ENCODE measurements at regions not wholly inside any gene's neighbourhood (a gene's known extent, or its start where the extent isn't known, plus 50 kb on each side); places are given as distances from the start of the nearest gene placed in this dataset.

DNA sequence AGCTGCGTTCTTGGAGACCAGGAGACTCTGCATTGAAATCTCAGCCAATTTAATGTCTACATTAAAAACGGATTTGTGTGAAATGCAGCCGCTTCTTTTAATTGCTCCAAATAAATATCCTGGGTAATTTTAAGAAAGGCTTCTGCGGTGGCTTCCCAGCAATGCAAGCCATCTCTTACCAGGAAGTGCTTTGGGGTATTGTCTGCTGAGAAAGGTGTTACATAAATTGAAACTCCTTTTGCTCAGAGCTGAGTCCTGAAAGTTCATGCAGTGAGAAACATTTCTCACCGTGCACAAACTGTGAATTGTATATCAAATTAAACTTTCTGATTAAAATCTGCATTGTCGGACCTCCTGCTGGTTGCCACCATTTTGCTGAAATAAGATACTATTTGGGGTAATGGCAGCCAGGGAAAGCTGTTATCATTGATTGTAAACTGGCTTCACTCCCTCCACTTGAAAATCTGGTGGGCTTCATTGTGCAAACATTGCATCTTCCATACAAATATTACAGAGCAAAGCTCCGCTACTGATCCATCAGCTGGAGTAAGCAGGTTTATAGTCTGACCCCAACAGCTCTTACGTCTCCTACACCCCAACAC is 59.5 kb downstream of the ZIC5 start:
- Histone ChIP-seq H3K9me3 (no peaks in the 10 kb centered on the region), H3K4me1 (no peaks in the 10 kb centered on the region), H3K36me3 (replicated peaks) (no peaks in the 10 kb centered on the region), H3K27me3 (ENCODE audit: low read depth) (peaks cover 48% of the 10 kb centered on the region), H3K4me3 (no peak overlapping the region)
- in situ Hi-C loops (cut with MboI; ENCODE audit: low sequenced_read_pairs): loop anchor here (10.0 kb wide), 1 partner anchor 323 kb away; no protein-coding TSS in a partner anchor
- DNase-seq (ENCODE audit: low spot score in 2 of 2): no peak

DNA sequence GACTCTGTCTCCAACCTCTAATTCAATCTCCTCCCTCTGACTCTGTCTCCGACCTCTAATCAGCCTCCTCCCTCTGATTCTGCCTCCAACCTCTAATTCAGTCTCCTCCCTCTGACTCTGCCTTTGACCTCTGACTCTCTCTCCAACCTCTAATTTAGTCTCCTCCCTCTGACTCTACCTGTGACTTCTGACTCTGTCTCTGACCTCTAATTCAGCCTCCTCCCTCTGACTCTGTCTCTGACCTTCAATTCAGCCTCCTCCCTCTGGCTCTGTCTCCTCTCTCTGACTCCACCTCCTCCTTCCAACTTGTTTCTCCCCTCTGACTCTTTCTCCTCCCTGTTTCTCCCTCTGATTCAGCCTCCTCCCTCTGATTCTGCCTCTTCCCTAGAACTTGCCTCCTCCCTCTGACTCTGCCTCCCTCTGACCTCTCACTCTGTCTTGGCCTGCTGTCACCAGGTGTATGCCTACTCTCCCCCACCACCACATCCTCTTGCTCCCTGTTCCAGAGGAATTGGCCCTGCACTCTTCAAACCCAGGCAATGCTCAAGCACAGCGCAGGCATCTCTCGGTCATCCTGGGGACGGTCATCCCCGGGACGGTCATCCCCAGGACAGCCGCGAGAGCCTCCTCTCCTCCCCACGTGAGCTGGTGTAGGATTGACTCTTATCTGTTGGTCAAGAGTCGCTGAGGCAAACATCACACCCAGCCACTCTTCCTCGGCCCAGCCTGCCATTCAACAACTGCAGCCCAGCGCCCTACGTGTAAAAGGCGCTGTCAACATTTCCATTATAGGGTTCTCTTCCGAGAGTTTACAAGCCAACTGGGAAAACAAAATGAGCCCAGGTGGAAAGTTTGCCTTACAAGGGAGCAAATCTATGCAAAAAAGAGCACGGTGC is 60.2 kb downstream of the ZIC5 start:
- DNase-seq (ENCODE audit: low spot score in 2 of 2): no peak
- H3K4me1 ChIP-seq: no peaks in the 10 kb centered on the region
- in situ Hi-C loops (cut with MboI; ENCODE audit: low sequenced_read_pairs): loop anchor here (10.0 kb wide), 1 partner anchor 323 kb away; no protein-coding TSS in a partner anchor

GRCh38 chr13:99909836-99910619 is 61.5 kb downstream of the ZIC5 start:
- peaks cover 42% of the 10 kb centered on the region for H3K27me3 ChIP-seq (ENCODE audit: low read depth)
- no peaks in the 10 kb centered on the region for H3K9me3 ChIP-seq
- in situ Hi-C loops (cut with MboI; ENCODE audit: low sequenced_read_pairs): loop anchor here (10.0 kb wide), 2 partner anchors 325 to 605 kb away; no protein-coding TSS in a partner anchor
- no peak for DNase-seq (ENCODE audit: low spot score in 2 of 2)
- no peak overlapping the region for H3K4me3 ChIP-seq
- H3K4me1 ChIP-seq: no peaks in the 10 kb centered on the region
- no peaks in the 10 kb centered on the region for H3K36me3 ChIP-seq (replicated peaks)

More for the DNA sequence above, 60.2 kb downstream of the ZIC5 start:
- no peaks in the 10 kb centered on the region for H3K36me3 ChIP-seq (replicated peaks)
- H3K27me3 ChIP-seq (ENCODE audit: low read depth): peaks cover 46% of the 10 kb centered on the region
- no peaks in the 10 kb centered on the region for H3K9me3 ChIP-seq
- no peak overlapping the region for H3K4me3 ChIP-seq

GRCh38 chr13:99909097-99909835 is 62.3 kb downstream of the ZIC5 start:
- Histone ChIP-seq H3K9me3 (no peaks in the 10 kb centered on the region), H3K4me1 (no peaks in the 10 kb centered on the region), H3K4me3 (no peak overlapping the region), H3K27me3 (ENCODE audit: low read depth) (peaks cover 39% of the 10 kb centered on the region), H3K36me3 (replicated peaks) (no peaks in the 10 kb centered on the region)
- in situ Hi-C loops (cut with MboI; ENCODE audit: low sequenced_read_pairs): loop anchor here (10.0 kb wide), 1 partner anchor 606 kb away; no protein-coding TSS in a partner anchor
- DNase-seq (ENCODE audit: low spot score in 2 of 2): no peak

GRCh38 chr13:99908140-99908803 is 63.3 kb downstream of the ZIC5 start:
- no peak for DNase-seq (ENCODE audit: low spot score in 2 of 2)
- peaks cover 32% of the 10 kb centered on the region for H3K27me3 ChIP-seq (ENCODE audit: low read depth)
- H3K36me3 ChIP-seq (replicated peaks): no peaks in the 10 kb centered on the region
- H3K9me3 ChIP-seq: no peaks in the 10 kb centered on the region
- in situ Hi-C loops (cut with MboI; ENCODE audit: low sequenced_read_pairs): loop anchor here (10.0 kb wide), 1 partner anchor 607 kb away; no protein-coding TSS in a partner anchor
- H3K4me1 ChIP-seq: no peaks in the 10 kb centered on the region
- H3K4me3 ChIP-seq: no peak overlapping the region

GRCh38 chr13:99907627-99908026 is 63.9 kb downstream of the ZIC5 start:
- in situ Hi-C loops (cut with MboI; ENCODE audit: low sequenced_read_pairs): loop anchor here (10.0 kb wide), 1 partner anchor 607 kb away; no protein-coding TSS in a partner anchor
- H3K9me3 ChIP-seq: no peaks in the 10 kb centered on the region
- no peak for DNase-seq (ENCODE audit: low spot score in 2 of 2)
- H3K36me3 ChIP-seq (replicated peaks): no peaks in the 10 kb centered on the region
- H3K27me3 ChIP-seq (ENCODE audit: low read depth): peaks cover 27% of the 10 kb centered on the region
- H3K4me1 ChIP-seq: peaks cover 2% of the 10 kb centered on the region; the same call in 1 of the 2 replicates
- H3K4me3 ChIP-seq: no peak overlapping the region

- Histone ChIP-seq H3K4me1 (peaks cover 3% of the 10 kb centered on the region; the same call in 1 of the 2 replicates), H3K9me3 (no peaks in the 10 kb centered on the region), H3K4me3 (no peak overlapping the region), H3K27me3 (ENCODE audit: low read depth) (peaks cover 21% of the 10 kb centered on the region), H3K36me3 (replicated peaks) (no peaks in the 10 kb centered on the region)
- DNase-seq (ENCODE audit: low spot score in 2 of 2): no peak
- in situ Hi-C loops (cut with MboI; ENCODE audit: low sequenced_read_pairs): loop anchor here (10.0 kb wide), 1 partner anchor 608 kb away; no protein-coding TSS in a partner anchor
Observed at GRCh38 chr13:99907038-99907437, 64.5 kb downstream of the ZIC5 start.

- H3K27me3 ChIP-seq (ENCODE audit: low read depth): peaks cover 12% of the 10 kb centered on the region
- no peak overlapping the region for H3K4me3 ChIP-seq
- no peaks in the 10 kb centered on the region for H3K36me3 ChIP-seq (replicated peaks)
- in situ Hi-C loops (cut with MboI; ENCODE audit: low sequenced_read_pairs): loop anchor here (10.0 kb wide), 1 partner anchor 609 kb away; no protein-coding TSS in a partner anchor
- H3K4me1 ChIP-seq: peaks cover 3% of the 10 kb centered on the region; the same call in 1 of the 2 replicates
- no peak for DNase-seq (ENCODE audit: low spot score in 2 of 2)
- H3K9me3 ChIP-seq: no peaks in the 10 kb centered on the region
Observed at GRCh38 chr13:99905814-99906213, 65.8 kb downstream of the ZIC5 start.

GRCh38 chr13:99905224-99905623 is 66.3 kb downstream of the ZIC5 start:
- DNase-seq (ENCODE audit: low spot score in 2 of 2): no peak
- peaks cover 3% of the 10 kb centered on the region; the same call in 1 of the 2 replicates for H3K4me1 ChIP-seq
- in situ Hi-C loops (cut with MboI; ENCODE audit: low sequenced_read_pairs): loop anchor here (10.0 kb wide), 1 partner anchor 610 kb away; no protein-coding TSS in a partner anchor

DNA sequence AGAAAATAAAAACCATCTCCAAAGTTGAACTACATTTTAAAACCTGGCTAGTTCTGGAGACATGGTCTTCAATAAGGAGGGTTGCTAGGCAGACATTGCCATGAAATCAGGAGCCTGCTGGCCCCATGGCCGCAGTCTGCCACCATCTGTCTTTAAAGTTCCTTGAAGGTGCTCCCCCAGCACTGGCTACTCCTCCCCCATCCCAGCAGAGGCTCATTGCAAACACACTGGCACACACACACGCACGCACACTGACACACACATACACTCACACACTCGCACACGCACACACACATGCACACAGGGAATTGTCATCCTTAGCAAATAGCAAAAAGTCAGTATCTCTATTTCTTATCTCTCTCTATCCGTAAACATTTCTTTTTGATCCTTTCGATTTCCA is 68.4 kb downstream of the ZIC5 start:
- no peak for DNase-seq (ENCODE audit: low spot score in 2 of 2)
- Histone ChIP-seq H3K9me3 (no peaks in the 10 kb centered on the region), H3K27me3 (ENCODE audit: low read depth) (no peaks in the 10 kb centered on the region; the same call in 1 of the 2 replicates), H3K4me1 (peaks cover 3% of the 10 kb centered on the region; the same call in 1 of the 2 replicates), H3K4me3 (no peak overlapping the region), H3K36me3 (replicated peaks) (no peaks in the 10 kb centered on the region)
- in situ Hi-C loops (cut with MboI; ENCODE audit: low sequenced_read_pairs): loop anchor here (10.0 kb wide), 1 partner anchor 612 kb away; no protein-coding TSS in a partner anchor

More at GRCh38 chr13:99905224-99905623, 66.3 kb downstream of the ZIC5 start:
- peaks cover 10% of the 10 kb centered on the region for H3K27me3 ChIP-seq (ENCODE audit: low read depth)
- H3K9me3 ChIP-seq: no peaks in the 10 kb centered on the region
- no peaks in the 10 kb centered on the region for H3K36me3 ChIP-seq (replicated peaks)
- no peak overlapping the region for H3K4me3 ChIP-seq

DNA sequence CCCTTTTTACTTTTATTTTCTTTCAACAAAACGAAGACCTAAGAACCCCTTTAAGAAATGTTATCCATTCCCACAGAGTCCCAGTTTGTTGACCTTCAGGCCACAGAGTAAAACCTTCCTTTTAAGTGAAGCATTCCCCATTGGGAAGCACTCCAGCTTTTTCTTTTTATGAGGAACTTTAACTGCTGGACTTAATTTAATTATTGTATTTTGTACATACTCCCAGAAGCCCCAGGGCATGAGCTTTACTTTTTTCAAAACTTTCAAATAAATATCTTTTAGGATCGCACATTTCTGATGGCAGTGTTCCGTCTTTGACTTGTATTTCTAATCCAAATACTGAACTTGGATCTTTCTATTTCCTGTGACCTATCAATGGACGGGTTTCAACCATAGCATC is 68.9 kb downstream of the ZIC5 start:
- no peaks in the 10 kb centered on the region; the same call in 1 of the 2 replicates for H3K27me3 ChIP-seq (ENCODE audit: low read depth)
- no peaks in the 10 kb centered on the region for H3K36me3 ChIP-seq (replicated peaks)
- no peak for DNase-seq (ENCODE audit: low spot score in 2 of 2)
- no peaks in the 10 kb centered on the region for H3K9me3 ChIP-seq
- in situ Hi-C loops (cut with MboI; ENCODE audit: low sequenced_read_pairs): loop anchor here (10.0 kb wide), 1 partner anchor 612 kb away; no protein-coding TSS in a partner anchor
- no peak overlapping the region for H3K4me3 ChIP-seq
- H3K4me1 ChIP-seq: peaks cover 3% of the 10 kb centered on the region; the same call in 1 of the 2 replicates

DNA sequence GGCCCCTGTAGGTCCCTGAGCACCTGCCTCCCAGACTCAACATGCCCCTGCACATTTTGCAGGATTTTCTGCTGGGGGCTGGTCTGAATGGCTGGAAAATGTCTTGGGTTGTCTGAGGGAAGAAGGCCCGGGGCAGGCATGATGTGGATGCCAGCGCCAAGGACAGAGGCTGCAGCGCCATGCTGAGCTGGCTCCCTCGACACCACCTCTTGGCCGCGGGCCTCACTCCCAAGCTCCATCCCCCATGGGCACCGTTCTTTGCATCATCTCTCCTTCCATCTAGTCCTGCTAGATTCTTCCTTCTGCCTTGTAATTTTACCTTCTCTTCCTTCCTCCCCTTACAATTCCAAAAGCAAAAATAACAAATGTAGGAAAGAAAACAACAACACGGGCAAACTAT is 70.6 kb downstream of the ZIC5 start:
- Histone ChIP-seq H3K4me3 (no peak overlapping the region), H3K27me3 (ENCODE audit: low read depth) (no peaks in the 10 kb centered on the region), H3K9me3 (no peaks in the 10 kb centered on the region), H3K4me1 (peaks cover 3% of the 10 kb centered on the region; the same call in 1 of the 2 replicates), H3K36me3 (replicated peaks) (no peaks in the 10 kb centered on the region)
- DNase-seq (ENCODE audit: low spot score in 2 of 2): no peak
- in situ Hi-C loops (cut with MboI; ENCODE audit: low sequenced_read_pairs): loop anchor here (10.0 kb wide), 1 partner anchor 614 kb away; no protein-coding TSS in a partner anchor

Data from HAP-1 (cell line).